Liver (tissue), 3 donors: ENCODE measurements at regions not wholly inside any gene's neighbourhood (a gene's known extent, or its start where the extent isn't known, plus 50 kb on each side); places are given as distances from the start of the nearest gene placed in this dataset.

Experiments
- FOXA1 ChIP-seq: IDR thresholded peaks from 2 replicates; pipeline ENCODE4 v1.6.1; 2016; ENCODE audit warnings: antibody characterized with exemption
- HNF4A ChIP-seq, 2 donors: conservative IDR thresholded peaks; 2 replicates each; pipeline ENCODE4 v1.6.1; 2016; ENCODE audit warnings: antibody characterized with exemption in 2 of 2, mild to moderate bottlenecking in 2 of 2
- RAD21 ChIP-seq, 2 donors: IDR thresholded peaks; 2 replicates each; pipeline ENCODE4 v1.6.1; 2016; ENCODE audit warnings: antibody characterized with exemption in 2 of 2, mild to moderate bottlenecking in 2 of 2
- SP1 ChIP-seq: IDR thresholded peaks from 2 replicates; pipeline ENCODE4 v1.6.1; 2018; ENCODE audit warnings: antibody characterized with exemption, mild to moderate bottlenecking
- TAF1 ChIP-seq: conservative IDR thresholded peaks from 2 replicates; pipeline ENCODE4 v1.6.1; 2016; ENCODE audit warnings: antibody characterized with exemption, mild to moderate bottlenecking
- TF ChIP-seq, protein P1 (sequence below): fragments of 150-350 bp; IDR thresholded peaks from 2 replicates; pipeline ENCODE4 v1.5.1; 2017; ENCODE audit warnings: improper control_type of control experiment, low read depth, low read length; ENCODE audit not compliant: missing input control
- donor health status: healthy.
- donor health status: healthy.

DNA sequence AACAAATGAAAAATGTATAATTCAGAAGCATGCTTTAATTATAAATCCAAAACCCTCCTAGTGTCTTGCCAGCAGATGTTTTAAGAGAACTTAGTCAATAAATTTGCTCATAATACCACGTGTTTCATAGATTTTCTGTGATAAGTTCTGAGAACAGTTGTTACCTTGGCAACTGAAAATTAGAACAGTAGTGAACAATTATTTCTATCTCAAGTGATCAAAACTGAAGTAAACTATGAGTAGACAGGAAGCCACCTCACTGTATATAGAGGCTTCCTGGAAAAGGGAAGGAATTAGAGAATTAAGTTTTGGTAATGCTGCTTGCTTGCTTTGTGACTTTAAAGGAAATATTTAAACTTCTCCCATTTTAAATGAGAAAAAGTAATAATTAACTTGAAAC lies 266.0 kb upstream of the ANO3 start:
- TF ChIP-seq TAF1 (no peak), HNF4A (conservative IDR thresholded peaks at IDR 0.05) (no peak), FOXA1 (no peak), SP1 (no peak), RAD21 (IDR thresholded peaks at IDR 0.05) (no peak)
- TF ChIP-seq, protein P1, sequence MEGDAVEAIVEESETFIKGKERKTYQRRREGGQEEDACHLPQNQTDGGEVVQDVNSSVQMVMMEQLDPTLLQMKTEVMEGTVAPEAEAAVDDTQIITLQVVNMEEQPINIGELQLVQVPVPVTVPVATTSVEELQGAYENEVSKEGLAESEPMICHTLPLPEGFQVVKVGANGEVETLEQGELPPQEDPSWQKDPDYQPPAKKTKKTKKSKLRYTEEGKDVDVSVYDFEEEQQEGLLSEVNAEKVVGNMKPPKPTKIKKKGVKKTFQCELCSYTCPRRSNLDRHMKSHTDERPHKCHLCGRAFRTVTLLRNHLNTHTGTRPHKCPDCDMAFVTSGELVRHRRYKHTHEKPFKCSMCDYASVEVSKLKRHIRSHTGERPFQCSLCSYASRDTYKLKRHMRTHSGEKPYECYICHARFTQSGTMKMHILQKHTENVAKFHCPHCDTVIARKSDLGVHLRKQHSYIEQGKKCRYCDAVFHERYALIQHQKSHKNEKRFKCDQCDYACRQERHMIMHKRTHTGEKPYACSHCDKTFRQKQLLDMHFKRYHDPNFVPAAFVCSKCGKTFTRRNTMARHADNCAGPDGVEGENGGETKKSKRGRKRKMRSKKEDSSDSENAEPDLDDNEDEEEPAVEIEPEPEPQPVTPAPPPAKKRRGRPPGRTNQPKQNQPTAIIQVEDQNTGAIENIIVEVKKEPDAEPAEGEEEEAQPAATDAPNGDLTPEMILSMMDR: no peak
